ENCODE measurements at regions not wholly inside any gene's neighbourhood (a gene's known extent, or its start where the extent isn't known, plus 50 kb on each side); places are given as distances from the start of the nearest gene placed in this dataset.

- TF ChIP-seq POLR2AphosphoS5 (IDR thresholded peaks at IDR 0.05), result peak in 1 of 3 donors; percentile 16
- no peak for TF ChIP-seq EP300 (IDR thresholded peaks at IDR 0.05)
- TF ChIP-seq CTCF (IDR thresholded peaks at IDR 0.05), result no peak
- no peak for TF ChIP-seq POLR2A (IDR thresholded peaks at IDR 0.05)
These were observed 210.3 kb upstream of the SUCLG2 start for GRCh38 chr3:67864587-67865183.
